ENCODE measurements at regions not wholly inside any gene's neighbourhood (a gene's known extent, or its start where the extent isn't known, plus 50 kb on each side); places are given as distances from the start of the nearest gene placed in this dataset.
"Not testable (repeated sequence)": the region's sequence is repeated elsewhere in the genome, so short reads cannot be mapped to it uniquely, and the experiment has no call there.

DNA sequence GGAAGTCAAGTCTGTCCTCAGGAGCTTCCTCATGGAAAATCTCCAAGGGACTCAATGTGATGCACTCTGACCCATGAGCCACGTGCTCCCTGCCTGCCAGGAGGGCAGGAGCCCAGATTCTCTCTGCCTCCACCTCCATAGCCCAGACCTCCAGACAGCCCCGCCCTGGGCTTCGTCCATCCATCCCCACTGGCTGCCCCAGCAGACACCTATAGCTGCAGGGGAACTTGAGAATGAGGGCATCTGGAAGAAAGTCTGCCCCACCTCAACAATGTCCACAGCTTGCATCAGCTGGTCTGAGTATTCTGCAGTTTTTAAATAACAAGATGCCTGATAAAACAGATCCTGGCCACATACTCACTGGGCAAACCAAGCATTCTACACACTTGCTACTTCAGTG is 418.8 kb upstream of the SMIM21 start:
- no peak for DNase-seq (ENCODE audit: low spot score)

DNA sequence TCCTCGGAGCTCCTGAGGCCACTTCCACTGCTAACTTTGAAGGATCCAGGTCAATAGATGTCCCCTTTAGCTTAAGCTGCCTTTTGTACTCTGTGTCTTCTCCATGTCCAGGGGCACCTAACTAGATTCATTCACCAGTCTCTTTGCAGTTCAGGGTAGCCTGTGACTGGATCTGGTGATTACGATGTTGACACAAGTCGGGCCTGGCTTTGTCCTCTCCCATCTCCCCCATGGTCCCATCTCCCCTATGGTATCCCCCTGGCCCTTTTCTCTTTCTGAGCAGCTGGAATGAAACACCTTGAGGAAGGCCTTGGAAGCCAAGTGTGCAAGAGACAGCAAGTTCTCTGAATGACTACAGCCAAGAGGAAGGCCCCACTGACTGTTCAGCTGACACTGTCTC is 417.9 kb upstream of the SMIM21 start:
- no peak for DNase-seq (ENCODE audit: low spot score)

DNA sequence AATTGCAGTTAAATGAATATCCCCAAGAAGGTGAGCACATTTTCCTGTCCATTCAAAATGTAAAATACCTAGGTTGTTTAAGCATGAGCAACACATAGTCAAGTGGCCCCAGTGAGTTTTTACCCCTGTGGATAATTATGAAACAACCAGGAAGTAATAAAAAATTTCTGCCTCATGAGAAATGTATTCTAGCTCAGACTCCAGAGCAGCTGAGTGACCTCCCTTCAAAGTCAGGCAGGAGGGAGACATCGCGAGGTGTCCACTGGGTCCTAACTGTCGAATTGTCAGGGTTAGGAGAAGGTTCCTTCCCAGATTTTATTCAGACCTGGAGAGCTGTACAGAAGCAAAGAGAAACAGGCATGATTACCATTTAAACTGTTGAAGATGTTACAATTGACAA is 416.6 kb upstream of the SMIM21 start:
- DNase-seq (ENCODE audit: low spot score), result no peak

DNA sequence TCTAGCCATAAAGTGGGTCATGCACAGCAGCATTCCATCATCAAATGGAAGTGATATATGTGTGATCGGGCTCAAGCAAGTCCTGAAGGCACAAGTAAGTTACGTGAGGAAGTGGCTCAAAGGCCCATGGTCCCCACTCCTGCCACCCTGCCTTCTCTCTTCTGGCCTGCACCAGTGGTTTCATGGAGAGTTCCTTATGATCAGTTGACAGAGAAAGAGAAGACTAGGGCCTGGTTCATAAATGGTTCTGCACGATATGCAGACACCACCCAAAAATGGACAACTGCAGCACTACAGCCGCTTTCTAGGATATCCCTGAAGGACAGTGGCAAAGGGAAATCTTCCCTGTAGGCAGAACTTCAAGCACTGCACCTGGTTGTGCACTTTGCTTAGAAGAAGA is 412.6 kb upstream of the SMIM21 start:
- no peak for DNase-seq (ENCODE audit: low spot score)

DNA sequence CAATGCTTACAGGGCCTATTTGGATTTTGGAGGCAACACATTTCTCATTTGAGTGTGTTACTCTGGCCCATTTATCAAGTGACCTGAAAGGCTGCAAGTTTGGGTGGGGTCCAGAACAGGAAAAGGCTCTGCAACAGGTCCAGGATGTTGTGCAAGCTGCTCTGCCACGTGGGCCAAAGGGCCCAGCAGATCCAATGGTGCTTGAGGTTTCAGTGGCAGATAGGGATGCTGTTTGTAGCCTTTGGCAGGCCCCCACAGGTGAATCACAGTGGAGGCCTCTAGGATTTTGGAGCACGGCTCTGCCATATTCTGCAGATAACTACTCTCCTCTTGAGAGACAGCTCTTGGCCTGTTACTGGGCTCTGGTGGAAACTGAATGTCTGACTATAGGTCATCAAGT is 412.2 kb upstream of the SMIM21 start:
- not testable (repeated sequence) for DNase-seq (ENCODE audit: low spot score)

DNA sequence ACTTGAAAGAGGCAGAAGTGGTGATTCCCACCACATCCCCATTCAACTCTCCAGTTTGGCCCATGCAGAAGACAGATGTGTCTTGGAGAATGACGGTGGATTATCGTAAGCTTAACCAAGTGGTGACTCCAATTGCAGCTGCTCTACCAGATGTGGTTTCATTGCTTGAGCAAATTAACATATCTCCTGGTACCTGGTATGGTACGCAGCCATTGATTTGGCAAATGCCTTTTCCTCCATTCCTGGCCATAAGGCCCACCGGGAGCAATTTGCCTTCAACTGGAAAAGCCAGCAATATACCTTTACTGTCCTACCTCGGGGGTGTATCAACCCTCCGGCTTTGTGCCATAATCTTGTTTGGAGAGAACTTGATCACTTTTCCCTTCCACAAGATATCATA is 411.5 kb upstream of the SMIM21 start:
- no peak for DNase-seq (ENCODE audit: low spot score)

DNA sequence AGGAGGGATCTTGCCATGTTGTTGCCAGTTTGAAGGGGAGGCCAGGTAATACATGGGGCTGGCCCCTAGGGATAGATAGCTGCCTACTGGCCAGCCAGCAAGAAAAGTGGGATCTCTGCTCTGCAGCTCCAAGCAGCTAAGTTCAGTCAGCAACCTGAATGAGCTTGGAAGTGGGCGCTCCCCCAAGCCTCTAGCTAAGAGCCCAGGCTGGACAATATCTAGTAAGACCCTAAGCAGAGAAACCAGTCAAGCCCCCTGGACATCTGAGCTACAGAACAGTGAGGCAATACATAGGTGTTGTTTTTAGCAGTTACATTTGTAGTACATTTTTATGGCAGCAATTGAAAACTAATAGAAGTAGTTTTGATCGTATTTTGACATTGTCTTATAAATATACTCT is 409.8 kb upstream of the SMIM21 start:
- no peak for DNase-seq (ENCODE audit: low spot score)

DNA sequence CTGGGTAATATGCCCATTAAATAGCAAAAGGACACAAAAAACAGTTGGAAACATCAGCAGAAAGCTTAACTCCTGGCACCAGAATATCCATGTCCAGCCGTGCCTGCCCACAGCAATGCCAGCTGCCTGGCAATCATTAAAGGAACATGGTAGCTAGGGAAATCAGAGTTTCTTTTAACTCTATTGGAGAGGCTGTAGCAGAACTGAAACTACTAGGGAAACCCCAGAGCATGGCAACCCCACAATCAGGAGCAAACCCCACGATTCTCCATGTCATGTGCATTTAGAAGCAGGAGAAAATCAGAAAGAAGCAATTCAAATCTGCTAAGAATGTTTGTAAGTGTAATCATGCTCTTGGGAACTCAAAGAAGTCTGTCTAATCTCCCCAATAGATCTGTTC is 409.0 kb upstream of the SMIM21 start:
- no peak for DNase-seq (ENCODE audit: low spot score)

DNA sequence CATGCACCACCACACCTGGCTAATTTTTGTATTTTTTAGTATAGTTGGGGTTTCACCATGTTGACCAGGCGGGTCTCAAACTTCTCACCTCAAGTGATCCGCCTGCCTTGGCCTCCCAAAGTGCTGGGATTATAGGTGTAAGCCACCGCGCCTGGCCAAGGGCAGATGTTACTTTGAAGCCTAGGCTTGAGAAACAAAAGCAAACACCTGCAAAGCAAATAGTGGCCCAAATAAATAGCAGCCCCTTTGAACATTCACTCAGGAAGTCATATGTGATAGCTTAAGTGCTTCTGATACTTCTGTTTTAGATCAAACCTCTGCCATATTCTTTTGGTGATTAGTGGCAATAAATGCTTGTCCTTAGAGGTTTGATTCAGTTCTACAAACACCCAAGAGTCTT is 404.5 kb upstream of the SMIM21 start:
- no peak for DNase-seq (ENCODE audit: low spot score)

DNA sequence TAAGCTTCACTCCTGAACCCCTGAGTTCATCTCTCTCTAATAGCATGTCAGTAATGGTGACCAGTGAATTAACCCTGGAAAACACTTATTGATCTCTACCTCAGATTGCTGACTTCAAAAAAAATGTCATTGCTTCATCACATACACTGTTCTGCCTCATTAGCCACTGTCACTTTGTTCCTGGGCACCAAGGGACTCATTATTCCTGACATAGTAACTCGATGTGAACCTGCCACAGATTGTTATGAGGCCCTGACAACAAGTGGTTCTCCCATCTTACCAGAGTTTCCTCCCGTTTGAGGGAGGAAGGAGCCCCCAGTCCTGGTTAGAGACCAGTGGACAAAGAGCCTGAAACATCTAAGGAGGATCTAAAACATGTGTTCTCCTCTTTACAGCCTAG is 403.3 kb upstream of the SMIM21 start:
- no peak for DNase-seq (ENCODE audit: low spot score)

DNA sequence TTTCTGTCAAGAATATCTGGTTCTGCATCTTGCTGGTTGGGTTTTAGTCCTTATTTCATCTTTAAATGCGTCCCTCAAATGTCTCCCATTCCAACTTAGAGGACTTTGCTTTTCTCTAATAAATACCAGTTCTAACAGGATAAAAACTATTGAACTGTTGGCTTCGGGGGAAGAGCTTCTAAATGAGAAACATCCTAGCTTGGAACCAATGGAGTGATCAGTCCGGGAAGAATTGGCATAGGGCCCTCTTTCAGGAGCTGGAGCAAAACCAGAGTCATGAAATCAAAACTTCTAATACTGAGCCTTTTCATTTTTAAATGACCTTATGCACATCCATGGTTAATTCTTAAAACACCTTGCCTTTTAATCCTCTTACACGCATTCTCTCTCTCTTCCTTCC is 401.6 kb upstream of the SMIM21 start:
- DNase-seq (ENCODE audit: low spot score), result no peak

DNA sequence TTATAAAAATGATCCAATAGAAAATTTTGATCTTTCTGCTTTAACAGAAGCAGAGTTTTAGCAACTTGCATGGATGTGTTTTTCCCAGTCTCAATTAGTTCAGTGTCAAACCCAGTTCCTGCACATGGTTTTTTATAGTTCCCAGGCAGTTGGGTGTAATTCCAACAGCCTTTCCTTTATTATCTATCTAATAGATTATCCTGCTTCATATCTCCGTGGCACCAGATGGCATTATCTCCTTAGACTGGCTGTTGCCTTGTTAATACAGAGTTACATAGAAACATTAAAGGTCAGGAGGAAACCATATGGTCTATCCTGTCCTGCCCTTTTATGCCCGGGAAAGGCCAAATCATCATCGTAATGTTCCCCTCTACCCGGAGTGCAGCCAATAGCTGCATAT is 400.9 kb upstream of the SMIM21 start:
- no peak for DNase-seq (ENCODE audit: low spot score)

DNA sequence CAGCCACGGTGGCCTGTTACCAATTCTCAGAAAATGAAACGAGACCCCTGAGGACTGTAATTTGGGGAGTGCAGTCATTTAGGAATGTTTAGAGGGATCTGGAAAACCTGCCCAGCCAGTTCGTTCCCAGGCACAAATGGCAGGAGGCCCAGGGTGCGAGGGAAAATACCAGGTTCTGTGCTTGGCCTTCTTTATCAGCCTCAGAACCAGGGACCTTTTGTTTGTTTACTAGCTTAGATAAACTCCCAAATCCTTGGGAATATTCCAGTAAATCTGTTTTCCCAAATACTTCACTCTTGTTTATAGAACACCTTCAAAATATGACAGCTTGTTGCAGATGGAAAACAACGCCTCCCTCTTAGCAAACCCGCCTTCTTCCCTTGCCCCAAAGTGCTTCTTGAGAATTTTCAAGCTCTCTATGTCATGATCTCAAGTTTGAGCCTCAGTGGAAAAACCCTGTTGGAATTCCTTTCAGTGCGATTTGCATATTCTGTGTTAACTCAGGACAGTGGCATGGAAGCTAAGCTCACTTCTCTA is 400.3 kb upstream of the SMIM21 start:
- DNase-seq (ENCODE audit: low spot score), result no peak

DNA sequence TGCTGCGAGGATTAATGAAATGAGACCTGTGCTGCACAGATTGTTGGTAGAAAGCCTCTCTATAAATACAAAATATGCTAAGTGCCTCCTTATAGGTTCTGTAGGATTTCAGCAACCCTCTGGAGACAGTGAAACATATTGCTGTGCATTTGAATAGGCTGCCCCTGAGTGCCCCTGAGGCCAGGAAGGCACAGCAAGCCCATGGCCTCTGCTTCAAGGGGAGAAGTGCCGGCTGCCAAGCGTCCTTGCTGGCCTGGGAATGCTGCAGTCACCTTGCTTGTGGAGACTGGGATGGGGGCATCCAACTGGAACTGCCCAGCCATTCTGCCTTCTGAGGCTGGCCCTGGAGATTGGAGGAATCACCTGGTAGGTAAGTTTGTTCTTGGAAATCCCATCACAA is 397.2 kb upstream of the SMIM21 start:
- DNase-seq (ENCODE audit: low spot score), result no peak

DNA sequence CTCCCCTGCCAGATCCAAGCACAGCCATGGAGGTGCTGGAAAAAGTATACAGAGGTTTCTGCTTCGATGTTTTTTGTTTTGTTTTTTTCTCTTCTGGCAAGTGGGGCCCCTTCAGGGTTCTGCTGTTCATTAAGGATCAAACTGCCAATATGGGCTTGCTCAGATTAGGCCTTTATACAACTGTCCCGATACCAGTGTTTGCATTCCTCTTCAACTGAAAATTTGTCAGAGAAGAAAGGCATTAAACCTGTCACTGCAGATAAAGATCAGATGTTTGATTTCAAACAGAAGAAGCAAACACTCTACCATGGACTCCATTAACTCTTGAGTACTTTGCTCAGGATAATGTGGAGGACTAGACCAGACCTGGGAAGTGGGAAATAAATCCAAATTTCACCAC is 396.0 kb upstream of the SMIM21 start:
- DNase-seq (ENCODE audit: low spot score), result no peak

DNA sequence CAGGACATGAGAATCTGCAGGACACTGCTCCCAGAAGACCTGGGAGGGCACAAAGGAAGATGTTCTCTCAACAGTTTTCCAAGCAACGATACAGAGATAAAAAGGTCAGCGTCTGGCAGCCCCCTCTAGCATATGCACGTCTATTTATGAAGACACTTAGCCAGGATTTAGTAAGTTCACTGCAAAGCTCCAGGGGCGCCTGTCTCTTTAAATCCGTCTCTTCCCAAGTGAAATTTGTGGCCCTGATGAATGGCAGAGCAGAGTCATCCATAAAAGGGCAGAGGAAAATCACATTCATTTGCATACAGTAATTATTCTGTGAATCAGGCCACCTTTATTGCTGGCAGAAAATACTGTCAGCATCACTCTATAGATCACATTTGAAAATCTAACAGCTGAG is 390.9 kb upstream of the SMIM21 start:
- DNase-seq (ENCODE audit: low spot score), result no peak

DNA sequence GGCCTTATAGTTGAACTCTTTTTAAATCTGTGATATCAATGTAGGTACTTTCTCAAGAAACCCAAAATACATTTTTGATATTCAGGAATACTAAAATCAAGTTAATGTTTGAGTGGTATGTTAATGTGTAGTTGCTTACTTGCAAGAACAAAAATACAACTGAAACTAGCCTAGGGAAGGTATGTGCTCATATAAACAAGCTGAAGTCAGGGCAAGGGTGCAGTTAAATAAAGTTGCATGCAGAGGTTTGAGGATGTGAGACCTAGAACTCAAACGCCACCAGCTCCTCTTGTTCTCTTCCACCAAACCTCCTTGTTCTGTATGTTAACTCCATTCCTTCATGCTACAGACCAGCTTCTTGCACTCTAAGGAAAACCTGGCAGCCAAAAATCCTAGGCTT is 388.3 kb upstream of the SMIM21 start:
- no peak for DNase-seq (ENCODE audit: low spot score)

DNA sequence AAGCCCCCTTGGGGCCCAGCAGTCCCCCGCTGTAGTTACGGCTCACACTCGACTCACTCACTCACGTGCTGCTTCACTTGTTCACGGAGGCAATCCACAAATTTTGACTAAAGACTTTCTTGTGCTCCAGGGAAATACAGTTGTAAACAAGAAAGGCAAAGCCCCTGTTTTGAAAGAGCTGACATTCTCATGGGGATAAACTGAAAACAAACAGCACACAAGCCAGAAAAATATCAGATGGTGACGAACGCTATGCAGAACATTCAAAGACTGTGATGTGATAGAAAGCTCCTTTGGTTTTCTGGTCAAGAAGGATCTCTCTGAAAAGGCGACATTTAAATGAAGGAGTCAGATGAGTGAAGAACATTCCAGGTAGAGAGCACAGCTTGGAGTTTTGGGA is 385.3 kb upstream of the SMIM21 start:
- DNase-seq (ENCODE audit: low spot score), result no peak

DNA sequence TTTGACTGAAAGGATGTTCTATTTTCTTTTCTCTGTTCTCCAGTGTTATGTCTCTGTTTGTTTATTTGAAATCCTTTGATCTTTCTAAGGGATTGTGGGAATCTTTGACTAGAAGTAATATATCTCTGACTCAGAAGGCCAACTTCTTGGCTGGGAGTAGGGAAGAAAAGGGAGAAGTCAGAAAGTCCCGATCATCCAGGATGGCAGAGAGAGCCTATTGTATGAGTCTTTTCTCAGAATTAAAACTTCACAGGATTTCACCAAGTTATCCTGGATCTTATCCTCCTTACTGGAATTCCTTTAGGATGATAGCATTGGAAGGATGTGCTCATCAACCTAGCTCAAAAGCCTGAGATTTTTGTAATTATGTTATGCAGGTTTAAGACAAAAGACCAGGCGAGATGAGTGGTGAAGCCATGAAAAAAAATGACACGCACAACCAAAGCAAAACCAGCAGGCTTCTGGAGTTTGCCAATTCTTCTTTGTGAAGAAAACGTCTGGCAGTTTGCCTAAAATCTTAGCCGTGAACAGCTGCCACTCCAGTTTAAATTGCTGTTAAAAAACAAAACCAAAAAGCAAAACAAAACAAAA is 383.6 kb upstream of the SMIM21 start:
- DNase-seq (ENCODE audit: low spot score), result no peak

DNA sequence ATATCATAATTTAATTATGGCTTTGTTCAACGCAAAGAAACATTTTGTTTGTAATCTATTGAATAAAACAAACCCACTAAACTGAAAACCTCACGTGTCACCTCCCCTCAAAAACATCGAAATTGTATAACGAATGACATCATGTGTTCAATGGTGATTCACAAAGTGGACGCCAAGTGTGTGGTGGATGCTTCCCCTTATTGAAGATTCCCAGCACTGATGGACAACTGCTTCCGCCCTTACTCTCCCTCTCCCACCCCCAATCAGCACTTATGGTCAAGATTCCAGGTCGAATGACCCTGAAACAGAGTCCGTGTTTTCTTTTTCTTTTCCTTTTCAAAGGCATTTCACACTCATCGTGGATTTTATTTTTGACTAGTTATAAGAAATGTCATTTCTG is 383.0 kb upstream of the SMIM21 start:
- no peak for DNase-seq (ENCODE audit: low spot score)

DNA sequence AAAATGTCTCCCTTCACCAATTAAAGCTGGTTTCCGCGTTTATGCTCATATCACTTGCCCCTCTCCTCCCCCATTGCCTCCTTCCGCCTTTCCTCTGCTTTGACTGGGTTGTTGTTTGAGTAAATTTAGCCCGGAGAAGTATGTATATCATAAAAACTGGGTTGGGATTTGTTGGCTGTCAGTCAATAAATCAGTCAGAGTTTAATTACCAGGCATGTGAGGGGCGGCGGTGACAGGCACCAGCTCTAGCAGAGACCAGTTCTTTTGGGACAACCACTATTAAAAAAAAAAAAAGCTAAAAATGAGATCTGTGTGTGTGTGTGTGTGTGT is 382.4 kb upstream of the SMIM21 start:
- DNase-seq (ENCODE audit: low spot score), result no peak

DNA sequence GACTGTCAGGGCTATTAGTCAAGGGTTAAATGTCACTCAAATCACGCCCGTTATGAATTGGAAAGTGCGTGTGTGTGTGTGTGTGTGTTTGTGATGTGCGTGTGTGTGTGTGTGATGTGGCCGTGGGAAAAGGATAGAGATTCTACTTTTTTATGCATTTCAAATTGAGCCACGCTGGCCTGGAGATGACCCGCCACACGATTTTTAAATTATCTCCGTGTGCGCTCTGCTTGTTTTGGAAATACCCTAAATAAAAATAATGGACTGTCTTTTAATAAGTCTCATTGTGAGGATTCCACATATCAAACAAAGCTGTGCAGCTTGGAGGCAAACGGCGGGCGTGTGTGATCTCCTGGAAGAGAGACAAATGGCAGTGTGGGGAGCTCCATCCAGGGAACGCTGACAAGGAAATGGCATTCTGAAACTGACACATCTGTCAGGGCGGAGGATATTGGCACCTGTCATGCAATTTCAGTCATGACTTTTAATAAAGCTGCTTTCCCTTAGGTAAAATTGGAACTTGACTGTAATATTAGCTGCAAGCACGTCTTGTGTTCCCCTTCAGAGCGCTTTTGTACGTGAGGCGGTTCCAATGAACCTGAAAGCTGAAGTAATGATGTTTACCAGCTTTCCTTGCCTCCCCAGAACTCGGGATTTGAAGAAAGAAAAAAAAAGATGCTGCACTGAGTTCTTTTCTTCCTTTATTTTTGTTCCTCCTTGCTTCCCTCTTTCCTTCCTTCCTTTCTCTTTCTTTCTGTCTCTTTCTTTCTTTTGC is 381.8 kb upstream of the SMIM21 start:
- no peak for DNase-seq (ENCODE audit: low spot score)

DNA sequence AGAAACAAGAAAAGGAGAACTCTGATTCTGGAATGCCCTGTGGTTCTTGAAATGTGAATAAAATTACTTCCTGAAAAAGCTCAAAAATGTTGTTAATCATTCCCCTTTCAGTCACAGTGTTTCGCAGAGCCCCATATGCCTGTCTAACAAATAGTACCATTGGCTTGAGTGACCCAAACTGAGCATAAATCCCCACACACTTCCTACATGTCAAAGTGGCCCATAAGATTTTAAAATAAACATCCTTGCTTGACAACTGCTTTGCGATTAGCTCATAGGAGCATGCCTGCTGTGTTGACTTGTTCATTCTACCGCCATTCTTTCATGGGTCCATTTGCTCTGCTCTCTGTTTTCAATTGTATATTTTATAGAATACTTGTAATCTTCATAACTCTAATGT is 377.8 kb upstream of the SMIM21 start:
- DNase-seq (ENCODE audit: low spot score), result no peak

DNA sequence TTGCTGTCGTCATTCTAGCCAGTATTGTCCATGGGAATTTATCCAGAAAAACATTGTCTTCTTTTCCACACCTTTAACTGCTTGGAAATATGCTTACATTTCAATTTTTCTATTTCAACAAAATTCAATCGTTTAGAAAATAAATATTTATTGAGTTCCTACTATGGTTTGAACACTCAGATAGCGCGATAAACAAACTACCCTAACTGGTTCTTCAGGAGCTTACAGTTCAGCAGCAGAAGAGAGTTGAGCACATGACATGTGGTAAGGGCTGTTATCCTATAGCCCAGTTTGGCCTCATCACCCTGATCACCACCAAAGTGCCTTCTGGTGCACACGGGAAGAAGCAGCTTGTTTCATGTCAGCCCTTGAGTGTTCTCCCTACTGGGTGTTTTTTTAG is 375.2 kb upstream of the SMIM21 start:
- no peak for DNase-seq (ENCODE audit: low spot score)
